IPS-20b (cell line): ENCODE measurements at regions not wholly inside any gene's neighbourhood (a gene's known extent, or its start where the extent isn't known, plus 50 kb on each side); places are given as distances from the start of the nearest gene placed in this dataset.
"Not testable (repeated sequence)": the region's sequence is repeated elsewhere in the genome, so short reads cannot be mapped to it uniquely, and the experiment has no call there.

Experiments
- H3K27ac ChIP-seq: one replicate; pipeline ENCODE4 v1.5.1; 2013; ENCODE audit warnings: low read length
- H3K27me3 ChIP-seq: 2 replicates; pipeline ENCODE4 v1.6.1; 2013; ENCODE audit warnings: mild to moderate bottlenecking, low read length, inconsistent platforms; ENCODE audit not compliant: insufficient read depth
- H3K36me3 ChIP-seq: 2 replicates; pipeline ENCODE4 v1.6.1; 2013; ENCODE audit warnings: low read depth, mild to moderate bottlenecking, inconsistent platforms, low read length, moderate library complexity; ENCODE audit not compliant: insufficient read depth
- H3K4me1 ChIP-seq: 2 replicates; pipeline ENCODE4 v1.6.1; 2013; ENCODE audit warnings: mild to moderate bottlenecking, control low read depth, inconsistent platforms, low read length, moderate library complexity; ENCODE audit not compliant: insufficient read depth
- H3K4me3 ChIP-seq: 2 replicates; pipeline ENCODE4 v1.5.1; 2013; ENCODE audit warnings: mild to moderate bottlenecking, low read length, inconsistent platforms
- H3K9ac ChIP-seq: 2 replicates; pipeline ENCODE4 v1.6.1; 2013; ENCODE audit warnings: low read depth, mild to moderate bottlenecking, inconsistent platforms, low read length, moderate library complexity
- H3K9me3 ChIP-seq: 2 replicates; pipeline ENCODE4 v1.6.1; 2013; ENCODE audit warnings: mild to moderate bottlenecking, low read depth, low read length, inconsistent platforms; ENCODE audit not compliant: insufficient read depth

- H3K27me3 ChIP-seq = no peaks in the 10 kb centered on the region; the same call in 1 of the 2 replicates
- H3K4me1 ChIP-seq = no peaks in the 10 kb centered on the region
- no peak overlapping the region for H3K4me3 ChIP-seq
- H3K9me3 ChIP-seq = no peaks in the 10 kb centered on the region
- no peaks in the 10 kb centered on the region for H3K36me3 ChIP-seq
- H3K9ac ChIP-seq = no peak overlapping the region
- no peak overlapping the region for H3K27ac ChIP-seq
These were observed 189.6 kb upstream of the PTGFR start for GRCh38 chr1:78301141-78301540.

DNA sequence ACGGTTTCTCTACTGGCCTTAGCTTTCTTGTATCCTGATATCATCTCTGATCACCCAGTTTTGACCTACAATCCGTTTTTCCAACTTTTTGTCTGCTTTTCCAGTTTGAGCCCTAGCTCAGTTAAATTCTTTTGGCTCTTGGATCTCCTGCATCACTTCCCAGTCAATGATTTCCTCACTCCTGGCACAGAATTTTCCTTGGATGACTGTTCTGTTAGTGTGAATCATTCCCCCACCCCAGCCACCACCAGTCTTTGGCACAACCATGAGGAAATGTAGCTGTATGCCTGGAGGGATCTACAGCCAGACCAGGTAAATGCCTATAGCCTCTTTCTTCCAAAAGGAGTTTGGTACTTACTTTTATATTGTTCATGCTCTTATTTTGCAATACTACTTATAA is 187.2 kb upstream of the PTGFR start:
- H3K4me1 ChIP-seq = no peaks in the 10 kb centered on the region
- no peaks in the 10 kb centered on the region; the same call in 1 of the 2 replicates for H3K27me3 ChIP-seq
- no peak overlapping the region for H3K27ac ChIP-seq
- H3K4me3 ChIP-seq = no peak overlapping the region
- H3K9me3 ChIP-seq = no peaks in the 10 kb centered on the region; the same call in 1 of the 2 replicates
- H3K36me3 ChIP-seq = no peaks in the 10 kb centered on the region
- H3K9ac ChIP-seq = no peak overlapping the region

- Histone ChIP-seq H3K36me3 (no peaks in the 10 kb centered on the region), H3K9me3 (no peaks in the 10 kb centered on the region; the same call in 1 of the 2 replicates), H3K27me3 (no peaks in the 10 kb centered on the region; the same call in 1 of the 2 replicates), H3K9ac (no peak overlapping the region), H3K4me1 (no peaks in the 10 kb centered on the region), H3K27ac (no peak overlapping the region), H3K4me3 (no peak overlapping the region)
These were observed 186.4 kb upstream of the PTGFR start for GRCh38 chr1:78304341-78304740.

- Histone ChIP-seq H3K4me1 (no peaks in the 10 kb centered on the region), H3K4me3 (no peak overlapping the region), H3K27ac (no peak overlapping the region), H3K36me3 (no peaks in the 10 kb centered on the region), H3K9ac (no peak overlapping the region), H3K9me3 (peaks cover under 1% of the 10 kb centered on the region), H3K27me3 (no peaks in the 10 kb centered on the region; the same call in 1 of the 2 replicates)
These were observed 186.0 kb upstream of the PTGFR start for GRCh38 chr1:78304761-78305160.

GRCh38 chr1:78310261-78310660 is 180.5 kb upstream of the PTGFR start:
- not testable (repeated sequence) for H3K27ac ChIP-seq, H3K36me3 ChIP-seq, H3K9ac ChIP-seq, H3K4me1 ChIP-seq, H3K9me3 ChIP-seq, H3K27me3 ChIP-seq, H3K4me3 ChIP-seq

DNA sequence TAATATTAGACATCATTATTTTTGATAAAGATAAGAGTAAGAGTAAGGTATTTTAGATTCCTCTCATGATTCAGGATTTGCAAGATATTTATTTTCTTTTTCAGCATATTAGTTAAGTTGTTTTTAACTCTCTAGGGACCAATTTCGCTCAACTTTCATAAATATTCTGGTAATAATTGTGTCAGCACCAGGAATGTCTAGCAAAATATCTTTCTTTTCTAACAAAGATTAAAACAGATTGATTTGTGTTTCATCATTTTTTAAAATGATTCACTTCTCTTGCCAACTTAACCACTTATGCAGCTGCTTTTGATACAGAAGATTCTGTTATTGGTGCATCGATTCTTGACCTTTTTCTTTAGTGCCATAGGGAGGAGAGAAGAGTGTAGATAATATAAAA is 172.8 kb upstream of the PTGFR start:
- Histone ChIP-seq H3K9ac (no peak overlapping the region), H3K36me3 (no peaks in the 10 kb centered on the region), H3K27me3 (peaks cover 7% of the 10 kb centered on the region; the same call in 1 of the 2 replicates), H3K4me1 (no peaks in the 10 kb centered on the region), H3K27ac (no peak overlapping the region), H3K4me3 (no peak overlapping the region), H3K9me3 (no peaks in the 10 kb centered on the region)

DNA sequence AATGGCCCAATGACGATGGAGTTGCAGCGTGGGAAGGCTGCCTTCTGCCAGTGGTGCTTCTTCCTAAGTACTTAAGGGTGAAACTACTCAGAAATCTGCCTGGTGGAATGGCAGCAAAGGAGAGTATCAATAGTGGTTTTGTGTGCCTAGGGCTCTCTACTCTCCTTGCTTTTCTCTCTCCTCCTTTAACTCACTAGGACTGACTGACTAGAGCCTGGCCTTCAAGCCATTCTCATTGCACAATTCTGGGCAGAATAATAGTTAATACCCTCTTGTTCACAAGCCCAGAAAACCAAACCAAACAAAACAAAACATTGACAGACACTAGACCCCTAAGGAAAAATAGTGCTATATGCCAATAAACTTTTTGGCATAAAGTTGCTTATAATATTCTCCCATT is 171.2 kb upstream of the PTGFR start:
- H3K27me3 ChIP-seq = peaks cover 7% of the 10 kb centered on the region; the same call in 1 of the 2 replicates
- no peak overlapping the region for H3K27ac ChIP-seq
- H3K36me3 ChIP-seq = no peaks in the 10 kb centered on the region
- no peaks in the 10 kb centered on the region for H3K9me3 ChIP-seq
- no peak overlapping the region for H3K9ac ChIP-seq
- H3K4me1 ChIP-seq = no peaks in the 10 kb centered on the region
- H3K4me3 ChIP-seq = no peak overlapping the region

- Histone ChIP-seq H3K4me1 (no peaks in the 10 kb centered on the region), H3K27ac (no peak overlapping the region), H3K4me3 (no peak overlapping the region), H3K27me3 (peaks cover 7% of the 10 kb centered on the region; the same call in 1 of the 2 replicates), H3K36me3 (no peaks in the 10 kb centered on the region), H3K9ac (no peak overlapping the region), H3K9me3 (no peaks in the 10 kb centered on the region)
These were observed 167.7 kb upstream of the PTGFR start for GRCh38 chr1:78322928-78323680.

GRCh38 chr1:78325293-78325692 is 165.5 kb upstream of the PTGFR start:
- Histone ChIP-seq H3K4me3 (no peak overlapping the region), H3K27me3 (peaks cover 5% of the 10 kb centered on the region; the same call in 1 of the 2 replicates)

GRCh38 chr1:78329475-78329874 is 161.3 kb upstream of the PTGFR start:
- Histone ChIP-seq H3K36me3 (no peaks in the 10 kb centered on the region), H3K27ac (no peak overlapping the region), H3K9ac (no peak overlapping the region), H3K27me3 (no peaks in the 10 kb centered on the region; the same call in 1 of the 2 replicates), H3K4me1 (no peaks in the 10 kb centered on the region), H3K9me3 (no peaks in the 10 kb centered on the region), H3K4me3 (no peak overlapping the region)

More at GRCh38 chr1:78325293-78325692, 165.5 kb upstream of the PTGFR start:
- Histone ChIP-seq H3K9ac (no peak overlapping the region), H3K4me1 (no peaks in the 10 kb centered on the region), H3K27ac (no peak overlapping the region), H3K9me3 (no peaks in the 10 kb centered on the region), H3K36me3 (no peaks in the 10 kb centered on the region)

- Histone ChIP-seq H3K27ac (no peak overlapping the region), H3K4me3 (no peak overlapping the region), H3K27me3 (no peaks in the 10 kb centered on the region; the same call in 1 of the 2 replicates), H3K36me3 (no peaks in the 10 kb centered on the region), H3K4me1 (no peaks in the 10 kb centered on the region), H3K9ac (no peak overlapping the region), H3K9me3 (no peaks in the 10 kb centered on the region)
These were observed 159.0 kb upstream of the PTGFR start for GRCh38 chr1:78331799-78332198.

- no peaks in the 10 kb centered on the region for H3K4me1 ChIP-seq
- H3K27ac ChIP-seq = no peak overlapping the region
- no peaks in the 10 kb centered on the region for H3K36me3 ChIP-seq
- no peaks in the 10 kb centered on the region for H3K9me3 ChIP-seq
- no peak overlapping the region for H3K4me3 ChIP-seq
- H3K27me3 ChIP-seq = no peaks in the 10 kb centered on the region; the same call in 1 of the 2 replicates
- no peak overlapping the region for H3K9ac ChIP-seq
These were observed 157.3 kb upstream of the PTGFR start for GRCh38 chr1:78333502-78333901.
